Activated CD4-positive, alpha-beta T cell treated with anti-CD3 and anti-CD28 coated beads for 1 hour (primary cell): ENCODE measurements at regions not wholly inside any gene's neighbourhood (a gene's known extent, or its start where the extent isn't known, plus 50 kb on each side); places are given as distances from the start of the nearest gene placed in this dataset.
A peak's percentile ranks its signal among the peaks of the same experiment; 100 is the strongest.
"Not testable (repeated sequence)": the region's sequence is repeated elsewhere in the genome, so short reads cannot be mapped to it uniquely, and the experiment has no call there.

Experiments
- DNase-seq: peaks from one replicate; pipeline ENCODE4 v3.0.0-alpha.2; 2020

DNA sequence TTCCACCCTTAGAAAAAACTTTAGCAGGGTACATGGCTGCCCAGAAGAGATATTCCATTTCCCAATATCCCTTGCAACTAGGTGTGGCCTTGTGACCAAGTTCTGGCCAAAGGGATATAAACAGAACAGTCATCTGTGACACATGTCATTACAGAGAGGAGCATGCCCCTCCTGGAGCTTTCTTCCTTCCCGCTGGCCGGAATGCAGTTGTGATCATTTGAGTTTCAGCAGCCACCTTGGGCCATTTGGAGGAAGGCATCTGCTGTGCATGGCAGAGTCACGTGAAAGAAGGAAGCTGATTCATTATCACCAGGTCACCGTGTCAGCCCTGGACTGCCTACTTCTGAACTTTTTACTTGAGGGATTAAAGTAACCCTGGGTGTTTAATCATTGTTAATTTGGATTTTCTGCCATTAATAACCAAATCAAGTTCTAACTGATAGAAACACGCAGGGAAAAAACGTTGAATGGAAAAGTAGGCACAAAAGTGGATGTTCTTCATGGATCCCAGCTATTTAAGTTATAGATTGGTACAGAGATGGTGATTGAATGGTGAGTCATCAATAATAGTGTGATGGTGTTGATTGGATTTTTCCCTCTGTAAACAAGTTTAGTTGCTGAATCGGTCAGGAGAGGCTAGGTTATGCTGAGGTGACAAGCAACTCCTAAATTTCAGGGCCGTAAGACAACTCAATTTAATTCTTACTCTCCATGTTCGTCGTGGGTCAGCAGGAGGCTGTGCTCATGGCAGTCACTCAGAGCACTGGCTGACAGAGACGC is 80.7 kb upstream of the CCDC167 start:
- DNase-seq: no peak

DNA sequence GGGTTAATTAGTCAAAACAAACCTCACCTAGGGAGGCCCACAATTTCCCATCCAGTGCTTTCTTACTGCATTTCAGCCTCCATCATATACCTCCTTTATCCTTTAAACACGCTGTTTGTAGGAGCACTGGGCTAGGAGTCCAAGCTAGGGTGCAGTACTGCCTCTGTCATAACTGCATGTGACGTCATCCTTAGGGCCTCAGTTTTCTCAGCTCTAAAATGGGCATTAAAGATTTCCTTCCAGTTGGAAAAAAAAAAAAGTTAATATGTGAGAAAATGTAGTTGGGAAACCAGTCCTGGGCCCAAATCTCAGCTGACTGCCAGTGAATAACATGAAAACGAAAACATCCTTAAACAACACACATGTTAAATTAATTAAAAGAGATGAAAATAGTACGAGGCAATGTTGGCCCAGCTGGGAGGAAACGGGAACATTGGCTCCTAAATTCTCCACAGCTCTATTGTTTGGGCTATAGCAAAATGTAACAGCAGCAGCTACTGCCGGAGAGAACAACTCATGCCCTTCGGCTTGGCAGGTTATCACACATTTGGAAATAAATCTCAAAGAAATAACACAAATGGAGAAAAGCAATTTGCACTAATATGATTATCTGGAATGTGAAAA is 79.9 kb upstream of the CCDC167 start:
- DNase-seq: no peak

DNA sequence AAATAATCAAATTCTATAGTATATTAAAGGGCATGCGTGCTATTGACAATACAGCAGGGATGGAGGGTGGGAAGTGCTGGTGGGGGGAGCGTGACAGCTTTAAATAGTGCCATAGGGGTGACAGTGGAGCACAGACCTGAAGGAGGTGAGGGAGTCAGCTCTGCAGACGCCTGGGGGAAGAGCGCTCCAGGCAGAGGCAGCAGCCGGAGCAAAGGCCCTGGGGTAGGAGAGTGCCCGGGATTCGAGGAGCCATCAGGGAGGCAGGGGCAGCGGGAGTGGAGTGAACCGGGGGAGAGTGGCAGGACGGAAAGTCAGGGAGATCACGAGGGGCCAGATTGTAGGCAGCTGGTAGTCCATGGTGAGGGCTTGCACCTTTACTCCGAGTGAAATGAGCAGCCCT is 78.4 kb upstream of the CCDC167 start:
- DNase-seq: no peak

DNA sequence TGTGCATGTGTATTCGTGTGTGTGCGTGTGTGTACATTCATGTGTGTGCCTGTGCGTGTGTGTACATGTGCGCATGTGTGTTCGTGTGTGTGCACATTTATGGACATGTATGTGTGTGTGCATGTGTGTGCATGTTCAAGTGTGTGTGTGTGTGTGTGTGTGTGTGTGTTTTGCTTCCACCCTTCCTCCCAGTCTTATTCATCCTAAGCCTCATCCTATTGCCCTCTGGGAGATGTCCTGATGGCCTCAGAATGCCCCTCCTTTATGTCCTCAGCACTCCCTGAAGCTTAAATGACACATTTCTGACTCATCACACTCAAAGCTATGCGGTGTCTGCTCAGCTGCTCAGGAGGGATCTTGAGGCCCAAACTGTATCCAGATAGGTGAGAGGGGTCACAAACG is 76.6 kb upstream of the CCDC167 start:
- no peak for DNase-seq

DNA sequence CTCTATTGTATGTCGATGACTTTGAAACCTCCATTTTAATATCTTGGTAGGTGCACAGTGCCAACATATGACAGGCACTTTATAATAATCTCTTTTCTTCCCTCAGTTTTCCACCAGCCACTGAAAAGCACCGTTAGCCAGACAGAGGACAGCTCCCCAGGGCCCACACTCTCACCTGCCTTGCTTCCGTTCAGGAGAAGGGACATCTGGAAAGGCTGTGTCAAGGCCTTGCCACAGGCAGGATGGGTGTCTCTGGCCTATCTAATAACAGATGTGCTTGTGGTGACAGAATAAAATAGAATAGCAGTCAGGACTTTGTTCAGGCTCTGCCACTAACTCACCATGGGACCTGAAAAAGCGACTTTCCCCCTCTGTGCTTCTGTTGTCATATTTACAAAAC is 75.5 kb upstream of the CCDC167 start:
- no peak for DNase-seq

DNA sequence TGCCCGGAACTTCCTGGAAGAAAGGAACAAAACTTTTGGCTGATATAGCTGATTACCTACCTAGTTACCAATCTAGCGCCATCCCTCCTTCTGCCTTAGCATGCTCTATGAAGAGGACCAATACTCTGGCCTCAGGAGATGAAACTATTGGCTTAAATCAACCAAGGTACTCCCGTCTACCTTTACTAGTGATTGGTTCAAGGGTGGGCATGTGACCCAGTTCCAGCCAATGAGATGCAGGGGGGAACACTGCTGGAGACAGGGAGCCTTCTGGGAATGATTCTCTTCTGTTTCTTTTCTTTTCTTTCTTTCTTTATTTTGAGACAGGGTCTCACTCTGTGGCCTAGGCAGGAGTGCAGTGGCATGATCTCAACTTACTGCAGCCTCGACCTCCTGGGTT is 72.6 kb upstream of the CCDC167 start:
- DNase-seq: no peak

DNA sequence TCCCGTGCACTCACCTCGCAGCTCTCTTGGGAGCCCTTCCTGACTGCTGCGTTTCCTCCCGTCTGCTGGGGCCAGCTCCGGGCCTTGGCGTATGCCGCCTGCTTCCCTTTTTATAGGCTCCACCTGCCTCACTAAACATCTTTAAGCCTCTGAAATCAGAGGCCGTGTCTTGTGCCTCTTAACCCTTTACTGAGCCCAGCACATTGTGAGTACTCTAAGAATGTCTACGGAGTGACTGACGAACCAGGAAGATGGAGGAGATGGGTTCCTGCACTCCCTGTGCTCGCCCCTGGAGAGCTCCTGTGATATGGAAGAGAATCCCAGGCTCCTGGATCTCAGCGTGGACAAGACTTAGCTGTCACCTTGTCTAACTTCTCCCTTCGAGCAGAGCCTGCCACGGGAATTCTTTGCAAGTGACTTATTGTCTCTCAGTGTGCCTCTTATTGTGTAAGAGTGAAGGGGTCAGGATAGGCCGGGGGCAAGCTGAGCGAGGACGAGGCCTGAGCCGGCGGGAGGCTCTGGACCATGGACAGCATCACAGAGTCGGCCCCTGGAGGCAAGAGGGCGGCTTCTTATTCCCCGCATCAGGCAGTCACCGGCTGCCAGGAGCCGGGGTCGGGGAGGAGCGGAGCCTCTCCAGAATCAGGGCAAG is 70.9 kb upstream of the CCDC167 start:
- DNase-seq: no peak

DNA sequence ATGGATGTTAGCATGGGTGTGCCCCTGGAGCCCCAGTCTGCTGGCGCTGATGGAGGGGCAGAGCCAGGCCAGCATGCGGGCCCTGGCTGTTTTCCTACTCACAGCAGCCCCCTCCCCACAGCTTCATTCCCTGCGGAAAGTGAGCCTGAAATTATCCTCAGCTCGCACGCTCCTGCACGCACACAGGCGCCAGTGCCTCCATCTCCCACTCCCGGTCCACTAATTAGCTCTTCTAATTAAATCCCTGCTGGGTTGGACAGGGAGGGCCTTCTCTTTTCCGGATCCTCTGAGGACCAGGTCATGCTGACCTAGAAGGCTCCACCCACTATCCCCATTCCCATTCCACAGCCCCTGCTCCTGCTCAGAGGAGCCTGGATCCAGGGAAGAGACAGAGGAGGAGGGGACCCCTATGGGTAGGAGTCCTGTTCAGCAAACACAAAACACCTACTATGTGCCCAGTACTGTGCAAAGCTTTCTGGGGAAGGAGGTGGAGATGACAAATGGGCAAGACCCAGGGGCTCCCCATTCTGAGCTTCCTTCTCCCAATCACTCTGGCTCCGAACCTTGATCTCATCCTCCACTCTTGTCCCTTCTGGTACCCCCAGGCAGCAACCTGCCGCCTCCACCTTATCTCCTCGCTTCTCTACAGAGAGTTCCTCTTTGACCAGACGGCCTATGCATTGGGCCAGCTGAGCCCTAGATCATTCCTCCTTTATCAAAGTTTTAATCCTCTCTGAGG is 70.2 kb upstream of the CCDC167 start:
- no peak for DNase-seq

DNA sequence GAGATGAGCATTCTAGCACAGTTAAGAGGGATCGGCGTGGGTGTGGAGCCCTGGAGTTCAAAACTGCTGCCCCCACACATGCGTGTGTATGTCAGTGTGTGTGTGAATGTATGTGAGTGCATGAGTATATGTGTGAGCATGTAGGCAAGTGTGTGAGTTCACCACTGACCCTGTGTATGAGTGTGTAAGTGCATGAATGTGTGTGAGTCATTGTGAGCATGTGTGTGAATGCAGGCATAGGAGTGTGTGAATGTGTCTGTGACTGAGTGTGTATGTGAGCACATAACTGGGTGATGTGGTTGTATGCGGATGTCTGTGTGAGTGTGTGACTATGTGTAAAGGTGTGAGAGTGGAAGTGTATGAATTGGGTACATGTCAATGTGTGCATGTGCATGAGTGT is 69.6 kb upstream of the CCDC167 start:
- DNase-seq: no peak

DNA sequence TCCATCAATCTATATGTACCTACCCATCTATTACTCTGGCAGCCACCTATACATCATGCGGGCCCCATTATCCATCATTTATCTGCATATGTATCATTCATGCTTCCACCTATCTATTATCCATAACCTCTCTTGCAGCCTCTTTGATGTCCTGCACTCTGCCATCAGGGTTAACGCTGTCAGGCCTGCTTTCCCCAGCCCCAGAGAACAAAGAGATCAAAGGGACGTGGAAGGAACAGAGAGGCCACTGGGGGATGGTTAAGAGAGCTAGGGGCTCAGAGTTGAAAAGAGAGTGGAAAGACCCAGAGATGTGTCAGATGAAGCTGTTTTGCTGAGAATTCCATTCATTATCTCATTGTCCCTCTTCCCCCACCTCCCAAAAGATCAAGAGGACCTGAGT is 67.3 kb upstream of the CCDC167 start:
- no peak for DNase-seq

DNA sequence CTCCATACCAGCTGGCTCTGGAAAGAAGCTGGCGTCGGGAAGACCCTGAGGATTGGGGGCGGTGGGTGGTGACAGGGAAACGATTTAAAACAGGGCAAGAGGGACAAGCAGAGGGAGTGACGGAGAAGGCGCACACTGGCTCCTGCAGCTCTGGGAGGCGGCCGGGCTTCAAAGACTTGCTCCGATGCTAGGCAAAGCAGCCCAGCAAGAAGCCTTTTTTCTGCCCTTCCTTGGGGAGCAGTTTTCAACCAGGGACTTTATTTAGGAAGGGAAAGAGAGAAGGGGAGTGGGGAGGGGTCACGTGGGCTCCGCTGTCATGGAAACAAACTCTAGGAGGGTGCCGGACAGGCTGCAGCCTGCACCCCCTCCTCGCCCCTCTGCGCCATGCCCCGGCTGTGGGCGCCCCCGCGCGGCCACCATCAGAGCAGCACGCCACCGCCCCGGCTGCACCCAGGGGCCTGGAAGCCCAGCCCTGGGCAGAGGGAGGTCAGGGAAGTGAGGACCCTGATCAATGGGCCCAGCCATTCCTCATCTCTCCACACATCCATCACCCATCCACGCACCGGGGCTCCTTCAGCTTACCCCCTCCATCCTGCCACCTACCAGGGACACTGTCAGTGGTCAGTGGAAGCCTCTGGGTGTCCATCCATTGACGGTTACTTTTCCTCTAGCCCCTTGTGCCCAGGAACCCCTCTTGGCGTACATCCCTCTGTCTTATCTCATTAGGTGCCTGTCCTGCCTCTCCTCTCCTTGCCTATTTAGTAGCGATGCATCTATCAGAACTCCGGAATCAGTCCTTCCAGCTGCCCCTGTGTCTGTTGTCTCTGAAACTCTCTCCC is 66.6 kb upstream of the CCDC167 start:
- peak; percentile 60 for DNase-seq

DNA sequence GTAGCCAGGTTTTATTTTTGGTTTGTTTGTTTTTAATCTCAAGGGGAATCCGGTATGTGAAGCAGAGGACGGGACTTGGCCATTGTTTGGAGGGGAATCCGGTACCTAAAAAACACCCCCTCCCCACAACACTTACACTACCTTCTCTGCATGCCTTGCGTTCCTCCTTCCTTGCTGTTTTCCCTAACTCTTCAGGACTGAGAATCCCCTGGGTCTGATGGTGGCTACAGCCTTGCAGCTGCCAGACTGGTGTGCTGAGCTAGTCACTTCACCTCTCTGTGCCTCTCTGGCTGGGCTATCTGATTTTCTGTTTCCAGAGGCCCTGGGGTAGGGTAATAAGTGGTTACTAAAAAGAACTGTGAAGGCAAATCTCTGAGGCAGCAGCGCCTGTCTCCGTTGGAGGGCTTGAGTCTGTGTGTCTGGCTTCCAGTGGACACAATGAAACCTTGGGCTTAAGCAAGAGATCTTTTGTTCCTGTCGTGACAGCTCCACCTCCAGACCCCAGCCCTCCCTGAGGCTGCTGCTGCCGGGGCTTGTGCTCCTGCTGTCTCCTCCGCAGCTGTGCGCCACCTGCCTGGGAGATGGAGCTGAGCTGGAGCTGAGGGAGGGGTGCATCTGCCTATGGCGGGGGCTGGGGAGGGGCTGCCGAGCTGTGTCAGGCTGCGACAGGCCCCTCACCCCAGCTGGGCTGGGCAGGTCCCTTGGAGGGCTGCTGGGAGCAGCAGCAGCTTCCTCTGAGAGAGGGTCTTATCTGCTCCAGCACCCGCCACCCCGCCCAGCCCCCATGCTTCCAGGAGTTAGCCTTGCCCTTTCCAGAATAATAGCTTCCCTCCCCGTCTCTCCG is 65.8 kb upstream of the CCDC167 start:
- no peak for DNase-seq

DNA sequence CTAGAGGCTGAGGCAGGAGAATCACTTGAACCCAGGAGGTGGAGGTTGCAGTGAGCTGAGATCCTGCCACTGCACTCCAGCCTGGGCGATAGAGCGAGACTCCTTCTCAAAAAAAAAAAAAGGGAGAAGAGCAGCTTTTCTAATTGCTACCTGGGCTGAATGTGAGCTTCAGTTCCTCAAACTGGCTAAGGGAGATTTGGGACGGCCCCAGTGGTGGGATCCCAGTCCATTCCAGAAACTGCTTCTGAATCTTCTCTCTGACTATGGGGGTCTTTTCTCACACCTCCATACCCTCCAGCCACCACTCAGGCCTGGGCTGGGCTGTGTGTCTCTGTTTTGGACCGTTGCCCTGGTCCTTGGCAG is 63.2 kb upstream of the CCDC167 start:
- not testable (repeated sequence) for DNase-seq

DNA sequence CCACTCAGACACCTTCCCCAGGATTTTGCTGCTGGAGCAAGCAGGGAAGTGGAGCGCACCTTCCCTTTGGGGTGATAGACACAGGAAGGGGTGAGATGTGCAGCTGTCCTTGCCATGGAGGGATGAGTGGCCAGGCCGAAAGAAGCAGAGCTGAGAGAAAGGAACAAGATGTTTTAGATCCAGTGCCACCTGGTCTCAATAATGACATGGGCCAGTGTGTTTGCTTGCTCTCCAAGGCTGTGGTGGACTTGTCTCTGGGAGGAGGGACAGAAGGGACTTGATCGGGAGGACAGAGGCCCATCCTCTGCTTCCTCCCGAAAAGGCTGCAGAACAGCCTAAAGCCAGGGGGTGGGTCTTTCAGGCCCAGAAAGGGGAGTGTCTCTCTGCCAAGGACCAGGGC is 61.7 kb upstream of the CCDC167 start:
- DNase-seq: no peak

DNA sequence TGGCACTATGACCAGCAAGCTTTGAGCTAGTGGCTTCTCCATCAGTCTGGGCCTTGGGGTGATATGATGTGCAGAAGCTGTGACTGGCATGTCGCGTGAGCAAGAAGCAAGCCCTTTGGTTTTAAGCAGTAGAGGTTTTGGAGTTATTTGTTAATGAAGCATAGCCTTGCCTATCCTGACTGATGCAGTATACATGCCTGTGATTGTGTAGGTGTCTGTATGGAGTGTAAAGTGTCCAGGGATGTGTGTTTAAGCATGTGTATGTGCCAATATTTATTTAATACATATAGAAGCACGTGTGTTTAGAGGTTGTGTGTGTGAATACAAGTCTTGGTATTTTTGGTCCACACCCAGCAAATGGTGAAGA is 61.0 kb upstream of the CCDC167 start:
- no peak for DNase-seq

DNA sequence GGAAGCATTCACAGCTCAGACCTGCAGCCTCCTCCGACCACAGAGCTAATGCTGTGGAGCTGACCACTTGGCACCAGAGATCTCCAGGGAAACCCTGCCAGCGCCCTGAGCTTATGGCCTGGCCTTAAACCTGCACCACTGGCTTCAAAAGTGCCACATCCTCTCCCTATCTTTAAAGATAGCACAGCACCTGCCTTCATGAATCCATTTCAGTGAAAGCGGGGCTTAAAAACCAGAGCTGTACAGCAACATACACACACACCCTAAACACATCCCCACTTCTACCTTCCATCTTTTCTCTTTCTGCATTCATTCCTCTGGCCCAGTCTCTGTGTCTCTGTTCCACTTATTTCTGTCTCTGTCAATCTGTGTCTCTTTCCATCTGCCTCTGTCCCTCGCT is 59.8 kb upstream of the CCDC167 start:
- DNase-seq: no peak

DNA sequence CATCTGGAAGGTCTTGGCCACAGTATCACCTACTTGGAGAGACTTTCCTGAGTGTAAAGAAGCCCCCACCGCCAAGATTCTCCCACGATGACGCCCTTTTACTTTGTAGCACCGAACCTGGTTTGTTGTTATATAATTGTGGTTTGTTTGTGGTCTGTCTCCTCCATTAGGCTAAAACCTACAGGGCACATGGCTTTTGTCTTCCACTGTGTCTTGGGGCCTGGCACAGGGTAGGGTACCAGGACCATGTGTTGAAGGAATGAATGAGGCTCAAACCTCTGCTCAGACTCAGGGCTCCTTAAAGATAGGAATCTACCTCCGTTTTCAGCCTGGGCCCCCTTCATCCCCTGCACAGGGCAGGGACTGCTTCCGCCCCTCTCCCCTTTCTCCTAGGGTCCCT is 59.4 kb upstream of the CCDC167 start:
- DNase-seq: no peak

DNA sequence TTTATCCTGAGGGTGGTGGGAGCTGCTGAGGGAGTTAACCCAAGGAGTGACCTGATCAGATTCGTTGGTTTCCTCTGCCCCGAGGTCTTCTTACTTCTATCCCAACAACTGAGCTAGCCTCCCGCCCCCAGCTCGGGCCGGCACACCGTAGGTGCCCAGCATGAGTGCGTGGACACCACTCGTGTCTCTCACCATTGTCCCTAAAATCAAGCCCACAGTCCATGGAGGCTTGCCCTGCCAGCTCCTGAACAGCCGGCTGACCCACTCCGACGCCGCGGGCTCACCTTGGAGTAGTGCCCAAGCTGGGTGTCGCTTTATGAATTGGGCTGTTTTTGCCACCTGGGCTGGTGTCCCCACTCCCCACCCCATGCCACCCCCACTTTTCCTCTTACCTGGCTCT is 59.0 kb upstream of the CCDC167 start:
- DNase-seq: no peak

DNA sequence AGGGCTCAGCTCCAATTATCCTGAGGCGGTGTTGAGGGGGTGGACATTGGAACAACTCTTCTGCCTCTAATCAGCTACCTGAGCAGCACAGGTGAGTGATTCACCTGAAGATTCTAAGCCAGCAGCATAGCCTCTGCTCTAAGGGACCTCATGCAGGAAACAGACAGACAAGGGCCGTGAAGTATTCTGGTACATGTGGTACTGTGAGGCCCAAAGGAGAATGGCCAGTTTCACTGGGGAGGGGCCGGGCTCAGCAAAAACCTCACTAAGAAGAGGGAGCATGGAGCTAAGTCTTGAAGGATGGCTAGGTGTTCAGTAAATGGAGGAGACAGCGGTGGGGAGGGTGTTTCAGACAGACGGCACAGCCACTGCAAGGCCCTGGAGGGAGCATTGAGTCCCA is 58.5 kb upstream of the CCDC167 start:
- DNase-seq: no peak

DNA sequence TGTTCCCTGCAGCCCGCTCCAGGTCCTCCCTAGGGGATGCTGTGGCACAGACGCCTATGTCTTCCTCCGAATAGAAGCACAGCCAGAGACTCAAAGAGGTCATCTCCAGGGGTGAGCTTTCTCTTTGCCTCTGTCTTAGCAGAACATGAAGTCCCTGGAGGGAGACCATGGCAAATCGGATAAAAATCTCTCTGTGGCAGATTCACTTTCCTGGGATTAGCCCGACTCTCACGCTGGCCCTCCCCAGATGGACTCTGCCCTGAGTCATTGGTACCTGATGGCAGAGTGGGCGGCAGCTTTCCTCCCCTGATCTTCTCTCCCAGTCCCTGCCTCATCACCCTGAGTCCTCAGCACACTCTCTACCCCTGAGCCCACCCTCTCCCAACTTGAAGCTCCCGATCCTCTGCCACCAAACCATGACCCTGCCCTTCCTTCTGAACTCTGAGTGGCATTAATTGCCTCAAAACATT is 58.0 kb upstream of the CCDC167 start:
- DNase-seq: no peak

DNA sequence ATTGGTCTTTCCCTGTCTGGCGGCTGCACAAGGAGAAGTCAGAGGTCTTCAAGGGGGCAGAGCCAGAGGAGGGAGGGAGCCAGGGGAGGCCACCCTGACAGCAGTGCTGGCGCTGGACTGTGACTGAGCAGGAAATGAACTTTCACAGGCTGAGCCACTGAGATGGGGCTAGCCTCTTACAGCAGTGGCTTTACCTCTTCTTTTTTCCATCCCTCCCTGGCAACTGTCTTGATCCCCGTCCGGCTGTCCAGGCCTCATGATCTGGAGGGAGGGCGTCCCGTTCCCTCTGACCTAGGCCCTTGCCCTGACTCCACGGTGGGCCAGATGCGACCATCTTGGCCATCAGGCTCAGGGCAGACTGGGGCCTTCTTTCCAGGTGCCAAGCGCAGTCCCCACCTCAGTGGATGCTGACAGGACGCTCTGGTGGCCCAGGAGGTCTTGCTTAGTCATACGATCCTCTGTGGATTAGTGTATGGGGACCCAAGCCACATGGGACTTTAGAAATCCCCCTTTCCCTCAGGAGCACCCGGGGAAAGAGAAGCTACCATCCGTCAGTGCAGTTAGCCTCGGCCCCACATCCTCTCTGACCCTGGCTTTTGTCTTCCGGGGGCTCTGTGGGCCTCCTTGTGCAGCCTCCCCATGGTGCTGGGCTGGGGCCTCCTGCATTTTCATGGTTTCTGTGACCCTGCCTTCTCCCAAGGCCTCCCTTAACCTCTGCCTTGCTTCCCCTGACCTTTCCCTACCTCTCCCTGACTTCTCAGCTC is 57.4 kb upstream of the CCDC167 start:
- no peak for DNase-seq
